GM12891 (cell line): ENCODE measurements at regions not wholly inside any gene's neighbourhood (a gene's known extent, or its start where the extent isn't known, plus 50 kb on each side); places are given as distances from the start of the nearest gene placed in this dataset.

Experiments
- PAX5 ChIP-seq: IDR thresholded peaks from 2 replicates; pipeline ENCODE4 v1.6.1; 2011; ENCODE audit warnings: low read length, moderate library complexity, mild to moderate bottlenecking; ENCODE audit not compliant: insufficient read depth, severe bottlenecking
- POLR2A ChIP-seq: IDR thresholded peaks from 2 replicates; pipeline ENCODE4 v1.6.1; 2011; ENCODE audit warnings: low read depth, low read length, control low read depth
- POLR2AphosphoS5 ChIP-seq: IDR thresholded peaks from 2 replicates; pipeline ENCODE4 v1.6.1; 2011; ENCODE audit warnings: low read depth, low read length, control low read depth
- SPI1 ChIP-seq: IDR thresholded peaks from 2 replicates; pipeline ENCODE4 v1.6.1; 2011; ENCODE audit warnings: low read depth, low read length, control low read depth
- TAF1 ChIP-seq: IDR thresholded peaks from 2 replicates; pipeline ENCODE4 v1.6.1; 2011; ENCODE audit warnings: low read depth, low read length, control low read depth

DNA sequence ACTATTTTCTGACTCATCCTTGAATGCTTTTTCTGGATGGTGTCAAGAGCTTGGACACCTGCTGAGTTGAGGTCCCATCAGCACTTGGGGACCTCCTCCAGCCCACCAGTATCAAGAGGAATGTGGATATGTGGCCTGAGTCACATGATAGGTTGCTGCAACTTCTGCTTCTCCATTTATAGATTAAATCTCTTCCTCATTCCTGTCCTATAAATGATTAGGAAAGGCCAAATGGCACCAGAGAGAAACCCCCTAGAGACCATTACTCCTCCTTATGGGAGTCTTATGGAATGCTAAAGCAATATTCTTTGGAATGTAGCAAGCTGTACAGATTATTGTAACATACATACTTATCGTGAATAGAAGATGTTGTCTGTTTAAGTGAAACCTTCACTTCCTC lies 85.6 kb downstream of the NEUROD6 start:
- TF ChIP-seq POLR2A (no peak), POLR2AphosphoS5 (no peak), TAF1 (no peak), SPI1 (no peak), PAX5 (no peak)
